Jurkat, Clone E6-1 (cell line): ENCODE measurements at regions not wholly inside any gene's neighbourhood (a gene's known extent, or its start where the extent isn't known, plus 50 kb on each side); places are given as distances from the start of the nearest gene placed in this dataset.

Experiments used
- DNase-seq: peaks from one replicate; pipeline ENCODE4 v3.0.0-alpha.2; 2011; ENCODE audit warnings: low read depth, low spot score
- H3K4me3 ChIP-seq: 2 replicates; pipeline ENCODE4 v1.5.1; 2011; ENCODE audit warnings: mild to moderate bottlenecking, low read length, control low read depth, moderate library complexity

GRCh38 chr12:113594967-113595366, 123.3 kb upstream of the LHX5 start:
- no peak overlapping the region for H3K4me3 ChIP-seq
- no peak for DNase-seq

GRCh38 chr12:113591480-113591974, 119.9 kb upstream of the LHX5 start:
- DNase-seq = no peak
- H3K4me3 ChIP-seq = no peak overlapping the region

GRCh38 chr12:113589437-113589836, 117.8 kb upstream of the LHX5 start:
- DNase-seq = no peak

GRCh38 chr12:113587720-113588119, 116.0 kb upstream of the LHX5 start:
- no peak overlapping the region for H3K4me3 ChIP-seq
- no peak for DNase-seq

More at GRCh38 chr12:113589437-113589836, 117.8 kb upstream of the LHX5 start:
- H3K4me3 ChIP-seq = no peak overlapping the region

GRCh38 chr12:113586461-113586860, 114.8 kb upstream of the LHX5 start:
- DNase-seq = no peak
- no peak overlapping the region for H3K4me3 ChIP-seq

- no peak overlapping the region for H3K4me3 ChIP-seq
Observed at GRCh38 chr12:113582521-113583218, 111.0 kb upstream of the LHX5 start.

GRCh38 chr12:113581342-113581741, 109.7 kb upstream of the LHX5 start:
- no peak overlapping the region for H3K4me3 ChIP-seq
- DNase-seq = no peak

More at GRCh38 chr12:113582521-113583218, 111.0 kb upstream of the LHX5 start:
- DNase-seq = no peak

GRCh38 chr12:113580437-113580836, 108.8 kb upstream of the LHX5 start:
- DNase-seq = no peak
- H3K4me3 ChIP-seq = no peak overlapping the region

- DNase-seq = no peak
- H3K4me3 ChIP-seq = no peak overlapping the region
Observed at GRCh38 chr12:113577464-113578129, 105.9 kb upstream of the LHX5 start.

GRCh38 chr12:113575386-113575785, 103.7 kb upstream of the LHX5 start:
- no peak overlapping the region for H3K4me3 ChIP-seq
- no peak for DNase-seq

- no peak for DNase-seq
- no peak overlapping the region for H3K4me3 ChIP-seq
Observed at GRCh38 chr12:113573148-113573547, 101.5 kb upstream of the LHX5 start.

- no peak for DNase-seq
- no peak overlapping the region for H3K4me3 ChIP-seq
Observed at GRCh38 chr12:113571713-113572112, 100.0 kb upstream of the LHX5 start.

- DNase-seq = no peak
- no peak overlapping the region for H3K4me3 ChIP-seq
Observed at GRCh38 chr12:113569806-113570205, 98.1 kb upstream of the LHX5 start.

- H3K4me3 ChIP-seq = no peak overlapping the region
- no peak for DNase-seq
Observed at GRCh38 chr12:113568021-113568420, 96.3 kb upstream of the LHX5 start.

- DNase-seq = no peak
- no peak overlapping the region for H3K4me3 ChIP-seq
Observed at GRCh38 chr12:113565368-113565767, 93.7 kb upstream of the LHX5 start.

- DNase-seq = no peak
- no peak overlapping the region for H3K4me3 ChIP-seq
Observed at GRCh38 chr12:113561068-113561780, 89.6 kb upstream of the LHX5 start.

GRCh38 chr12:113559466-113559865, 87.8 kb upstream of the LHX5 start:
- H3K4me3 ChIP-seq = no peak overlapping the region
- DNase-seq = no peak

- H3K4me3 ChIP-seq = no peak overlapping the region
- DNase-seq = no peak
Observed at GRCh38 chr12:113555226-113555625, 83.6 kb upstream of the LHX5 start.

GRCh38 chr12:113552760-113553159, 81.1 kb upstream of the LHX5 start:
- DNase-seq = no peak

GRCh38 chr12:113551563-113551962, 79.9 kb upstream of the LHX5 start:
- no peak for DNase-seq
- H3K4me3 ChIP-seq = no peak overlapping the region

More at GRCh38 chr12:113552760-113553159, 81.1 kb upstream of the LHX5 start:
- H3K4me3 ChIP-seq = no peak overlapping the region
